GM18907 (cell line): ENCODE measurements at regions not wholly inside any gene's neighbourhood (a gene's known extent, or its start where the extent isn't known, plus 50 kb on each side); places are given as distances from the start of the nearest gene placed in this dataset.
"Not testable (repeated sequence)": the region's sequence is repeated elsewhere in the genome, so short reads cannot be mapped to it uniquely, and the experiment has no call there.

Source experiments
- ATAC-seq: cut with Tn5 transposase; IDR thresholded peaks from one replicate; pipeline ENCODE4 v1.9.1; 2021; ENCODE audit warnings: mild to moderate bottlenecking, moderate library complexity; ENCODE audit not compliant: unreplicated experiment

DNA sequence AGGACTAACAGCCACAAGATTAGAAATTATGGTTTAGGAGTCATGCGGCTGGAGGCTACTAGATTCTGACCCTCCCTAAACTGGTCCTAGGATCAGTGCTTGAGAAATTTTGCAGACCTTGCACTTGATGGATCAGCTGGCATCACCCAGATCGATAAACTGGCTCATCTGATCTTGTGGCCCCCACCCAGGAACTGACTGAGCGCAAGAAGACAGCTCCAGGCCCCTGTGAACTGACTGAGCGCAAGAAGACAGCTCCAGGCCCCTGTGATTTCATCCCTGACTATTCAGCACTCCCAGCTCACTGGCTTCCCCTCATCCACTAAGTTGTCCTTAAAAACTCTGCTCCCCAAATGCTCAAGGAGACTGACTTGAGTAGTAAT is 67.8 kb downstream of the MRPL36 start:
- not testable (repeated sequence) for ATAC-seq

DNA sequence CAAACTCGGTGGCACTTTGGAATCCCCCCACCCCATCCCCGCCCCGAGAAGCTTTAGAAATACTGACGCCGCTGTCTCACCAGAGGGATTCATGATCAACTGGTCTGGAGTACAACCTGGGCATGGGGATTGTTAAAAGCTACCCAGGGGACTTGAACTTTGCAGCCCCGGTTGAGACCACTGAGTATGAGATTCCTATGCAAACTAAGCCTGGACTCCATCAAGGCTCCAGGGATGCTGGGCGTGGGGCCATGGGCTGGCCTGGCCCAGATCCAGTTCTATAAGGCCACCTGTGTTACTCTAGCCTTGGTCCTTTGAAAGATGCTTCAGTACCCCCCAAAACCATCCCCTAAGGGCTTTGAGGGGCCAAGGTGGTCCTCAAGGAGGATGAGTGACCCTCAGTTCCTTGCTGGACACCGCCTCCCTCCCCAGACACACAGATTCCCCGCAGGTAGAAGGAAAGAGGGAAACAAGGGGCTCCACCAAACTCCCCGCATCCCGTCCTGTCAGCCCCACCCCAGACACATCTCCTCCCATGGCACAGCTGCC is 68.5 kb downstream of the MRPL36 start:
- no peak for ATAC-seq

DNA sequence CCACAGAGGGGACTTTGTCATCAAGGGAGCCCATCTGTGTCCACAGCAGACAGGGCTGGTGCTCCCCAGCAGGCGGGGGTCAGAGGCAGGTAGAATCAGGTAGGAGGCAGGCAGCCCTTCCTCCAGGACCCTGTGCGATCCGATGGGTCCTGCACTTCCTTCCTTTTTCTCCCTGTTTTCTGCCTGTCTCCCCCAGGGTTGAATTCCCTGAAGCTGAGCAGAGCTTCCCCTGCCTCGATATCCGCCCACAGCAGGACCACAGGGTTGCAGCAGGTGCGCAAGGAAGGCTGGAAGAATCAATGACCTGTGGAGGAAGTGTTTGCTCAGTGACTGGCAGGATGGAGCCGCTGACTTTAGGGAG is 69.2 kb downstream of the MRPL36 start:
- ATAC-seq: no peak

DNA sequence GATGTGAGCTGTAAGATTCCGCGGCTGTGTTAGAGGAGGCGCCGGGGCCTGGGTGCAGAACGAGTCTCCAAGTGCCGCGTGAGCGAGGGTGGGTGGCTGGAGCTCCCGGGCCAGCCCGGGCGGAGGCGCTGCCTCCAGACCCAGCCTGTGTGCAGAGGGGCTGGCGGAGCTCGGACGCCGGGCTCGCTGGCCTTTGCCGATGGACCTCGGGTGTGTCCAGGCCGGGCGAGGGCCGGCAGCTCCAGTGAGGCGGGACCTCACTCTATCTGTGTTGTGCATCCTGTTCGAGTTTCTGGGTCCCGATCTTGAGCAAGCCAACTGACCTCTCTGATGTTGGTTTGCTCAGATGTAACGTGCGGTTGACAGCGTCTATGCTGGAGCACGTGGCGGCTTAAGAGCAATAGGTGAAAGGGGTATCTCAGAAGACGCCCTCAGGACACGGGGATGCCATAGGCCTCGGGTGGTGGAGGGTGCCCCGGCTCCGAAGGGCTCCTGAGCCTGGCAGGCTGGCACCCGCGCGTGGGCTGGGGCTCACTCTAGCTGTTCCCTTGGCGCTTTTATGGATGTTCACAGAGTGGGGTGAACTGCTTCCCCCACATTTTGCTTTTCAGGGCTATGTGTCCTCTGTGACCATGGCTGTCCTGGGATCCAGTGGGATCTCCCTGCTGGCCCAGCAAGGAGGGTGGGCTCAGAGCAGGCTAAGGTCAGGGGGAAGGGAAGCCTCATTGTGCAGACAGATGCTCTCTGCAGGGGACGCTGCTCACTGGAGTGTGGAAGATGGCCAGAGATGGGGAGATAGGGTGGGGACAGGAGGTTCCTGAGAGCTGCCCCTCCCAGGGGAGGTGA is 69.8 kb downstream of the MRPL36 start:
- no peak for ATAC-seq

DNA sequence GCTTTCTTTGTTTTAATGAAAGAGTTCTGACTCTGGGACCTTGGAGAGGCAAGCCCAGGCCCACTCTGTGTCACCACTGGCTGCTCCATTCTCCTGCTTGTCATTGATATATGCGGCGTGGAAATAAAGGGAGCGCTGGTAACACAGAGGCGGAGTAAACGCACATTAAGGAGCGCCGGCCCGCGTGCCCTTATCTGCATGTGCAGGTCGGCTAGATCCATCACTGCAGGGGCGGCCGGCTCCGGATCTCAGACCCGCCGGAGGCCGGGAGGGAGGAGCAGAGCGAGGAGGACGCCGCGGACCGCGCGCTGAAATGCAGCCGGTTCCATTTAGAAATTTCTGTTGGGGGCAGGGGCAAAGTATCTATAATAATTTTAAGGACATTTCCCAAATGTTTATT is 70.8 kb downstream of the MRPL36 start:
- ATAC-seq: no peak

DNA sequence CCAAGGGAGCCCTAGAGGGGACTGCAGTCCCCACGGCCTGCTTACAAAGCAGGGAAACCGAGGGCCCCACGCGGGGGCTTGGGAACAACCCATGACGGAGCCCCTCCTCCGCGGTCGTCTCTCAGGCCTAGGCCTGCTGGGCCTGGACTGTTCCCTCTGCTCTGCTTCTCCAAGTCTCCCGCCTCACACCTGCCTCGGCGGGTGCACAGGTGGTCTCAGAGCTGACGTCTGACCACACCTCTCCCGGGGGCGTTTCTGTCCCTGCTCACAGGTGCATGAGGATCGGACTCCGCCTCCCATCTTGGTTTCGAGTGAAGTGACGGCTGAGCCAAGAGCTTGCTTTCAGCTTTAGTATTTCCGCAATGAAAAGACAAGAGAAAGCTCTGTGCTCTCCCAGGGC is 72.1 kb downstream of the MRPL36 start:
- no peak for ATAC-seq

DNA sequence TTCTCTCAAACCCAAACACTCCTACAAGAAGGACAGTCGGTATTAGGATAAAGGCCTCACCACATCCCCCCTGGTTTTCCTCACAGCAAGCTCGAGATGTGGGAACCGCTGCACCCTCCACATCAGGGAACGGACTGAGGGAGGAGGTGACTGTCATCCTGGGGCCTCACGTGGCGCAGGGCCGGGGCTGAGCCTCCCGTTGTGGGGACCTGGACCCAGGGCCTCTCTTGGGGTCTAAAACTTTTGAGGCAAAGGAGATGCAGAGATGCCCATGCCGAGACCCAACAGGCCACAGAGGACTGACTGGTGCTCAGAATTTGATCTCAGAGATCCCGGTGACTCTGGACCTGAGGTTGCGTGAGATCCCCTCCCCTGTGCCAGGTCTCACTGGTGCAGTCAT is 72.7 kb downstream of the MRPL36 start:
- no peak for ATAC-seq

DNA sequence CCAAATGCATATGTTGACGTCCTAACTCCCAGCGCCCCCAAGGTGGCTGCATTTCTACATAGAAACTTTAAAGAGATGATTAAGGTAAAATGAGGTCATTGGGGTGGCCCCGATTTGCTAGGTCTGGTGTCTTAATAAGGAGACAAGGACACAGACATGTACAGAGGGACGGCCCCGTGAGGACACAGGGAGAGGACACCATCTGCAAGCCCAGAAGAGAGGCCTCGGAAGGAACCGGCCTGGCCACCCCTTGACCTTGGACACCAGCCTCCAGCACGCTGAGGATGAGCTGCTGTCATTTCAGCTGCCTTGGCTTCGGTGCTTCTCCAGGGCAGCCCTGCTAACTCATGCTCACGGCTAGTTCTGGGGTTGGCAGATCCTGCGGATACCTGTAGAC is 73.2 kb downstream of the MRPL36 start:
- ATAC-seq: no peak

DNA sequence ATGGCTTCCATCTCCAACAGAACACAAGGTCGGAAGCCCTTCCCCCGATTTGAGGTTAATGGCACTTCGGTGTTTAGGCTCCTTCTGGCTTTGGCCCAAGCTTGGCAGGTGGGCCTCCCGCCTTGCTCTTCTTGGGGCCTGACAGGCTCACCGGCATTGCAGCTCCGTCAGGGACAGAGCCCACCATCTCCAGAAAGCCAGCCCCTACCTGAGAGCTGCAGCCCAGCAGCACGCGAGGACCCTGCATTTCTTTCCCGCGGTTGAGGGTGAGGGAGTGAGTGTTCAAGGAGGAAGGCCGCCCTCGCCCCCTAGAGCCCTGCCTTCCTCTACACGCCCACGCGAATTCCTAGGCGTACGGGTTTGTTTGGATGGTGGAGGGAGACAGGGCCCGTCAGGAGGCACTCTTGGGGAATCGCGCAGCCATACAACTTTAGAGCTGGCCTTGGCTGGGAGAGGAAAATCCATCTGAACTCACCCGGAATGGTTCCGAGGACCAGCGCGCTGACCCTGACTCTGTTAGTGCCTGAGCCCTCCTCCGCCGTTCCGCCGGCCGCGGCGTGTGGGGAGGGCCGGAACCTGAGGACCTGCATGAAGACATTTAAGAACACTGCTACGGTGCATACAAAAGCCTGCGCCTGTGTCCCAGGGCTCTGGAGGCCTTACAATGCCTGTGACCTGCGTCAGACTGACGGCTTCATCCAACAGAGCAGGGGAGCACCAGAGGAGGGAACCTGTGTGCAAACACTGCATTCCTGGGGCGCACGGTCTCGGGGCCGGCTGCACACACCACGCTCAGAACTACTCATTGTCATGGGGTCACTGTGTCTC is 73.8 kb downstream of the MRPL36 start:
- no peak for ATAC-seq

DNA sequence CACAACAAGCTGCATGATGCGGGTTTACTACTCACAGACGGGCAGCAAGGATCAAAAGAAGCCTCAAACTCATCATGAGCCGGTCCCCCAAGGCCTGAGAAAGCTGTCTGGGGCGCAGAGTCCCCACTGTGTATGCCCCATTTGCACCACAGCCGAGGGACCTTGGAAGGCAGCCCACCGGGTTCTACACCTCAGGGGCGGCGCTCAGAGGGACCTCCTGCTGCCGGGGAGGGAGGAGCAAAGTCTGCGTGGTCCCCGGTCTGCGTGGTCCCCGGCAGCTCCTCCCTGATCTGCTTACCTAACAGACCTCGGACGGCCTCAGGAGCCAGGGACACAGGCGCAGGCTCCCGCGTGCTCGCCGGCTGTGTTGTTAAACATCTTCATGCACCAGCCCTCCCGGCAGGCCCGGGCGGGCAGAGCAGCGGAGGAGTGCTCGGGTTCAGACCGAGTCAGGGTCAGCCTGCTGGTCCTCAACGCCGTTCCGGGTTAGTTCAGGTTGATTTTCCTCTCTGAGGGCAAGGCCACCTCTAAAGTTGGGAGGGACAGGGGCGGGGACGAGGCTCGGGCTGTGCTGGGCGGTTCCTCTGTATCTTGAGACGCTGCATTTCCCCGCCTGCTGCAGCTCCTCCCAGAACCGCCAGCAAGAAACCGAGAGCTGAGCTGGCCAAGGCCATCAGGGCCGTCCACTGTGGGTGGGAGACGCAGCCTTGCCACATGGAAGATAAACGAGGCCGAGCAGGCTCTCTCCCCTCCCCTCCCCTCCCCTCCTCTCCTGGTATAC is 74.6 kb downstream of the MRPL36 start:
- ATAC-seq: no peak

DNA sequence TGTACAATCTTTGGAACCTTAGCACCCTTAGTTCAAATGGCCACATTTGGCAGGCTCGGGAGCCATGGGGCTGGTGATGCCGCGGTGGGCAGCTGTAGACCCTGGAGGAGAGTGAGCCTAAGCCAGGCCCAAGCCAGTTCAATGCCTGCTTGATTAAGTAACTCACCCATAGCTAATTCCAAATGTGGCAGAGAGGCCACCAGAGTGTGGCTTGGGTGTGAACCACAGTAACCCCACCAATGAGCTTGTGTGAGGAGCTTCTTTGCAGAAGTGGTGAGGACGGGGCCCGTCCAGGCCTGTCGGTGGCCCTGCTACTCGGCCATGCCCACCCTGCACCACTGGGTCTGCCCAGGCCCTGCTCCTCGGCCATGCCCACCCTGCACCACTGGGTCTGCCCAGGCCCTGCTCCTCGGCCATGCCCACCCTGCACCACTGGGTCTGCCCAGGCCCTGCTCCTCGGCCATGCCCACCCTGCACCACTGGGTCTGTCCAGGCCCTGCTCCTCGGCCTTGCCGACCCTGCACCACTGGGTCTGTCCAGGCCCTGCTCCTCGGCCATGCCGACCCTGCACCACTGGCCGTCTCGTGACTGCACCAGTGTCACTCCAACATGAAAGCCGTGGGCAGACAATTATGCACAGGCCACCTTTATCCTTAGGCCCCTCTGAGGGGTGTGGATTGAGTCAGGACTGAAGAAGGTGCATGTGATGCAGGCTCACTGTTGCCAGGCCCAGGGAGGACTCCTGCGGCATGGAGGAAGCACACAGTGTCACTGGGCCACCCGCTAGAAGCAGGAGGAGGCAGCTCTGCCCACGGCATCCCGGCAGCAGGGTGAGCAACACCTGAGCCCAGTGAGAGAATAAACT is 75.4 kb downstream of the MRPL36 start:
- no peak for ATAC-seq

DNA sequence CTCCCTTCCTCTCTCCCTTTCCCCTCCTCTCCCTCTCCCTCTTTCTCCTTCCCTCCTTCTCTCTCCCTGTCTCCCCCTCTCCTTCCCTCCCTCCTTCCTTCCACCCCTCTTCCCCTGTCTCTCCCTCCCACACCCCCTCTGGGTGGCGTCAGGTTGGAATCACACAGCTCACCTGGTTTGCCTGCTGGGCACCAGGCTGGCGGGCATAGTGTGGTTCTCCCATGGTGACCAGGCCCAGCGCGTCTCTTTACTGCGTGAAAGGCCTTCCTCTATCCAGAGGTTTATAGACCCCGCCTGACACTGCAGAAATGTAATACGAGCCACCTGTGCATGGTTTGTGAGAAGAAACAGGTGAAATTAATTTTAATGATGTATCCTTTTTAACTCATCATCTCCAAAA is 76.2 kb downstream of the MRPL36 start:
- no peak for ATAC-seq

DNA sequence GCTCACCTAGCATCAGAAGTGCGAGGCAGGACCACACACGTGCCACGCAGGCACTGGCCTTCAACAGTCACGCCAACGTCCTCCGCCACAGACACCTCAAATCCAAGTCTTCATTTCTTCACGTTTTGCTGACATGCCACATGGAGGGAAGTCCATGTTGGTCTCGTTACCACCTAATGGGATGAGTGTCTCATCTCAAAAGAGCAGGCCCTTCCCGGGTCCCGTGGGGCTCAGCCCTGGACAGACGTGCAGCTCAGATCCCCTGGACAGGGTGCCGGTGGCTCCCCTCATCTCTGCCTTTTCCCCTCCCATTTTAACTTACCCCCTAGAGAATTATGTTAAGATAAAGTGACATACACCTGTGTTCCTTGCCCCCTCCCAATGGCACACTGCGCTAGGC is 76.8 kb downstream of the MRPL36 start:
- no peak for ATAC-seq

DNA sequence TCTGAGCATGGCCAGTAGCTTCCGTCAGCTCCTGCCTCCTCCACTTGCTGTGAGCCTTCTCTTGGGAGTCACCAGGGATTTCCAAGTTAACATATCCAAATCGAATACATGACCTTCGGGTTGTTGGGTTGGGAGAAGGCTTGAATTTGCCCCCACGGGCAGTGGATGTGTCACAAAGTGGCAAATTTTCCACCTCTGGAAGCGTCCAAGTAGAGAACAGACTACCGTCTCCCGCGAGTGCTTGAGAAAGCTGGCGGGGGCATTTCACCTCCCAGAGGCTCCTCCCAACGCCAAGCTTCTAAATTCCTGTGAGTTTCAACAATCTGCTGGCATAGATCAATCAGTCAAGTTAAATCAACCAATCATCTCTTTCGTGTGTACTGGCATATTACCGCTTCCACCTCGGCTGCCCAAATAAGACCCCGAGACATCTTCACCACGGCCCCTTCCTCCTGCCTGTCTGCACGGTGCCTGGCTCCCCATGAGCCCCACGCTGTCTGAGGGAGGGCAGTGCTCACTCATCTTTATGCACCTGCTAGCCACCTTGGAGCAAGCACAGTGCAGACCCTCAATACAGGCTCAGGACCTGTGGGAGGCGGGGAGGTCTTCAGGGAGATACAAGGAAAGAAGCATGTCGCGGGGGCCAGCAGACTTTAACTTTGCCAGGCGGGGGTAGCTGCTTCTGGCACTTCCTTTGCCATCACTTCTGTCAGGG is 79.1 kb downstream of the MRPL36 start:
- no peak for ATAC-seq

DNA sequence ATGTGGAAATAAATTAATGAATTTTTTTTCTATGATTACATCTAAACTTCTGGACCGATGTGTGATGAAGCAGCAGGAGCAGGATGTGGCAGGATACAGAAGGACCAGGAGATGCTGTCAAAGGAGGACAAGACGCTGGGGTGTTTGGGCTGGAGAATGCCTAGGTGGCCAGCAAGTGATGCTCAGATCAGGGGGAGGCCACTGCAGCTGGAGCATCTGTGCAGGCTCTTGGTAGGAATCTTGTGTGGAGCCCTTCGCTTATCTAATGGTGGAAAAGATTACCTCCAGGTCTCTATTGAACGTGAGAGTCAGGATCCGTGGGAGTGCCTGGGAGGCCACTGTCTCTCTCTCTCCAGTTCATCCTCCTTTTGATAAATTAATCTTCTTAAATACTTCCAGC is 79.8 kb downstream of the MRPL36 start:
- no peak for ATAC-seq

DNA sequence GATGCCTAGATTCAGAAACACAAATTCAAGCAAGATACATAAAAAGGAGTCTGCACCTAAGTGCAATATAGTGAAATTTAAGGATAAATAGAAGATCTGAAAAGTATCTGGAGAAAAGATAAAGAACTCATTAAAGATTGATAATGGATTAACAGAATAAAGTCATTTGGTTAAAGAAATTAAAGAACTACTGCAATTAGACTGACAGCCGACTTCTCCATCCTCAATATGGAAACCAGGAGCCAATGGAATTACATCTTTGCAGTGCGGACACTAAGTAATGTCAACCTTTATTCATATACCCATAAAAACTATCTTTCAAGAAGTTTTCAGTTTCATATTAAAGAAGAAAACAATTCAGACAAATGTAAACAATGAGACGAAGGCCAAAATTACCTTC is 81.0 kb downstream of the MRPL36 start:
- ATAC-seq: no peak

DNA sequence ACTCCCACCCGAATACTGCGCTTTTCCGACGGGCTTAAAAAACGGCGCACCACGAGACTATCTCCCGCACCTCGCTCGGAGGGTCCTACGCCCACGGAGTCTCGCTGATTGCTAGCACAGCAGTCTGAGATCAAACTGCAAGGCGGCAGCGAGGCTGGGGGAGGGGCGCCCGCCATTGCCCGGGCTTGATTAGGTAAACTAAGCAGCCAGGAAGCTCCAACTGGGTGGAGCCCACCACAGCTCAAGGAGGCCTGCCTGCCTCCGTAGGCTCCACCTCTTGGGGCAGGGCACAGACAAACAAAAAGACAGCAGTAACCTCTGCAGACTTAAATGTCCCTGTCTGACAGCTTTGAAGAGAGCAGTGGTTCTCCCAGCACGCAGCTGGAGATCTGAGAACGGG is 89.5 kb downstream of the MRPL36 start:
- ATAC-seq: not testable (repeated sequence)

DNA sequence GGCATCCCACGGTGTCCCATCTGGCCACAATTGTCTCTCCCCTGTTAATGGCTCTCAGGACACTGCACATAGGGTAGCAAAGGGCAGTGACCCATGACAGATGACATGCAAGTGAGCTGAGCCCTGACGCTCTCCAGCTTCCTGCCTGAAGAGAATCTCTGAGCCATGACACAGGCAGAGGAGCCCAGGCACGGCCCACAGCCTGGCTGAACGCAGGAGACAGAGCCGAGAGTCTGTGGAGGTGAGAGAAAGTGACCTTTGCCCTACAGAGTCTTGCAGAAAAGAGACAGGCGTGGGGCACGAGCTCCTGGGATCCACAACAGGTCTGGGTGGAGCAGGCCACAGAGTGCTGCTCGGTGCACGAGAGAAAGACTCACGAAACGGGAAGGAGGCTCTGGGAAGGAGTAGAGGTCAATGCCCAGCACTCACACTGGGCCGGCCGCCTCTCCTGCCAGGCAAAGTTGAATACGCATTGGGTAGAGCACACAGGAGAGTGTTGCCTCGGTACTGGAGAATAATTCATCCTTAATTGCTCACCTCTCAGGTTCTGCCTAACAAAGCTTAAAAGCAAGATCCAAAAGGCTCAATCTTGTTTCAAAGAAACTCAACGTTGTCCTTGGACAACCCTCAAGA is 90.3 kb downstream of the MRPL36 start:
- ATAC-seq: no peak

DNA sequence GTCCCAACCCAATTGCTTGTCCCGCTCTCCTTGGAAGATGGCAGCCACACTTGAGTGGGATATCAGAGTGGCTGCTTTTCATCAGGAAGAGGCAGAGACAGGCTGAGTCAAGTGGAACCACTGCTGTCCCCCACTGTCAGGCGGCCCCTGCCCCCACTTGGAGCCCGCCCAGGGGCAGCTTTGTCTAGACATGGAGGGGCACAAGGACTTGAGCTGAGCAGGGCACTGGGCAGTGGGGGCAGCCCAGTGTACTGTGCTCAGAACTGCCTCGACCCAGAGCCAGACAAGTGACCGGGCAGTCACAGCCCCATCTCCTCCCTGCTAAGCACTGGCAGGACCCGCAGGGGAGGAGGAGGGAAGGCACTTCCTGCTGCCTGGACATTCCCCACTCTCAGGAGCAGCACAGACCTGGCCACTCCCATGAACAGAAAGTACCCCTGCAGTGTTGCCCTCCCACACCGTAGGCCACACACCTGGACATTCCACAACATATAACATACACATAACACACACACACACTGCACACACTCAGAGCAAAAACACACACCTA is 91.0 kb downstream of the MRPL36 start:
- ATAC-seq: no peak
